AG04449 (cell line): ENCODE measurements at regions not wholly inside any gene's neighbourhood (a gene's known extent, or its start where the extent isn't known, plus 50 kb on each side); places are given as distances from the start of the nearest gene placed in this dataset.
A peak's percentile ranks its signal among the peaks of the same experiment; 100 is the strongest.

ENCODE experiments used
- CTCF ChIA-PET: fragments of 350-600 bp; formaldehyde crosslinking; extraction: SDS; loops from one replicate; lab custom pipeline; 2021; ENCODE audit warnings: antibody characterized with exemption; lab: Yijun Ruan, JAX
- POLR2A ChIA-PET: fragments of 400-600, 350-600 bp; formaldehyde crosslinking; extraction: SDS; loops from one replicate; lab custom pipeline; 2020; ENCODE audit warnings: antibody characterized with exemption, inconsistent platforms; lab: Yijun Ruan, JAX
- DNase-seq: peaks from one replicate; pipeline ENCODE4 v3.0.0-alpha.2; 2010; ENCODE audit warnings: low read depth, low spot score
- H3K4me3 ChIP-seq: 2 replicates; pipeline ENCODE4 v1.5.1; 2011; ENCODE audit warnings: low read depth, mild to moderate bottlenecking, control low read depth, low read length
- CTCF ChIP-seq: IDR thresholded peaks from one replicate; pipeline ENCODE4 v1.5.1; 2011; ENCODE audit warnings: mild to moderate bottlenecking, moderate library complexity, low read length, control low read depth, inconsistent platforms; ENCODE audit not compliant: insufficient read depth; ENCODE audit errors: missing control alignments

- no peak for TF ChIP-seq CTCF
- POLR2A ChIA-PET: interaction anchor here (1.2 kb wide), 1 partner anchor 9 kb away, joined by 4 read pairs; no protein-coding TSS in a partner anchor
- peak; percentile 16 for DNase-seq
- no peak overlapping the region for H3K4me3 ChIP-seq
- CTCF ChIA-PET: interaction anchor here (0.6 to 0.7 kb wide), 2 partner anchors 28 to 1047 kb away, joined by 3 read pairs; no protein-coding TSS in a partner anchor
Observed at GRCh38 chr11:115699733-115700132, 195.5 kb upstream of the CADM1 start.

GRCh38 chr11:115699326-115699725 lies 195.1 kb upstream of the CADM1 start:
- DNase-seq: no peak
- ChIA-PET POLR2A (interaction anchor here (1.2 kb wide), 1 partner anchor 9 kb away, joined by 4 read pairs; no protein-coding TSS in a partner anchor), CTCF (interaction anchor here (0.6 kb wide), 1 partner anchor 27 kb away, joined by 3 read pairs; no protein-coding TSS in a partner anchor)
- no peak for TF ChIP-seq CTCF
- H3K4me3 ChIP-seq: no peak overlapping the region

GRCh38 chr11:115698243-115698642 lies 194.0 kb upstream of the CADM1 start:
- no peak for DNase-seq
- H3K4me3 ChIP-seq: no peak overlapping the region
- no peak for TF ChIP-seq CTCF
- ChIA-PET CTCF (no interaction called here), POLR2A (no interaction called here)

- DNase-seq: no peak
- CTCF ChIA-PET: no interaction called here
- TF ChIP-seq CTCF: no peak
- POLR2A ChIA-PET: no interaction called here
- no peak overlapping the region for H3K4me3 ChIP-seq
Observed at GRCh38 chr11:115696563-115696962, 192.3 kb upstream of the CADM1 start.

GRCh38 chr11:115695677-115696364 lies 191.6 kb upstream of the CADM1 start:
- ChIA-PET CTCF (interaction anchor here (0.7 to 1.2 kb wide), 2 partner anchors 8 to 11 kb away, joined by 3 read pairs; no protein-coding TSS in a partner anchor), POLR2A (no interaction called here)
- no peak overlapping the region for H3K4me3 ChIP-seq
- DNase-seq: no peak
- TF ChIP-seq CTCF: no peak

- TF ChIP-seq CTCF: no peak
- ChIA-PET CTCF (no interaction called here), POLR2A (no interaction called here)
- no peak overlapping the region for H3K4me3 ChIP-seq
- no peak for DNase-seq
Observed at GRCh38 chr11:115693002-115693401, 188.8 kb upstream of the CADM1 start.
